ENCODE measurements at regions not wholly inside any gene's neighbourhood (a gene's known extent, or its start where the extent isn't known, plus 50 kb on each side); places are given as distances from the start of the nearest gene placed in this dataset.

GRCh38 chr4:188289531-188290125, 150.4 kb downstream of the TRIML1 start:
- no peak for TF ChIP-seq CTCF (IDR thresholded peaks at IDR 0.05)
- no peak for TF ChIP-seq POLR2A (IDR thresholded peaks at IDR 0.05)
